Testis (tissue), 2 donors: ENCODE measurements at regions not wholly inside any gene's neighbourhood (a gene's known extent, or its start where the extent isn't known, plus 50 kb on each side); places are given as distances from the start of the nearest gene placed in this dataset.

Experiments used
- CTCF ChIP-seq, 3 experiments: fragments of 450-650 bp in 2 of 3; fragments of 200-600 bp in 1 of 3; sonication (generic) in 1 of 3; IDR thresholded peaks; one replicate each; pipeline ENCODE4 v1.5.1; 2016 to 2019; ENCODE audit warnings: antibody characterized with exemption in 3 of 3, mild to moderate bottlenecking in 2 of 3, moderate library complexity in 1 of 3
- POLR2A ChIP-seq: fragments of 450-650 bp; IDR thresholded peaks from one replicate; pipeline ENCODE4 v1.6.1; 2017; ENCODE audit warnings: antibody characterized with exemption, mild to moderate bottlenecking, moderate library complexity

- TF ChIP-seq CTCF (IDR thresholded peaks at IDR 0.05) (no peak), POLR2A (no peak)
Measured at GRCh38 chr12:33310471-33310870, 129.1 kb downstream of the SYT10 start.
